IMR-90 (cell line): ENCODE measurements at regions not wholly inside any gene's neighbourhood (a gene's known extent, or its start where the extent isn't known, plus 50 kb on each side); places are given as distances from the start of the nearest gene placed in this dataset.

Source experiments
- ATAC-seq: fragments of 200-7000 bp; cut with Tn5 transposase; 2 replicates; pipeline ENCODE4 v1.9.1; 2020; ENCODE audit warnings: low read depth, mild to moderate bottlenecking, moderate library complexity
- BruUV-seq: library from RNA; stranded (reverse); fragments of 400-500 nt; replicated peaks from 2 replicates; lab custom pipeline; 2021; lab: Mats Ljungman, UMichigan
- CTCF ChIA-PET: fragments of 300-600 bp; formaldehyde crosslinking; extraction: SDS; loops from one replicate; lab custom pipeline; 2021; ENCODE audit warnings: antibody characterized with exemption; lab: Yijun Ruan, JAX
- POLR2A ChIA-PET: fragments of 300-600 bp; sonication (Branson Sonifier 250); formaldehyde crosslinking; loops from one replicate; lab custom pipeline; 2022; ENCODE audit warnings: antibody characterized with exemption; ENCODE audit not compliant: unreplicated experiment; lab: Charles Lee
- DNase-seq: peaks from one replicate; pipeline ENCODE4 v3.0.0; 2013
- H2AFZ ChIP-seq: replicated peaks from 2 replicates; pipeline ENCODE3; 2013; ENCODE audit warnings: low read length, mild to moderate bottlenecking; ENCODE audit not compliant: poor library complexity
- H2AK5ac ChIP-seq: 2 replicates; pipeline ENCODE4 v1.6.1; 2013; ENCODE audit warnings: low read depth, low read length, inconsistent platforms
- H2AK9ac ChIP-seq: replicated peaks from 2 replicates; pipeline ENCODE3; 2013; ENCODE audit warnings: mild to moderate bottlenecking, low read depth, low read length, moderate library complexity; ENCODE audit not compliant: poor library complexity
- H2BK120ac ChIP-seq: 2 replicates; pipeline ENCODE4 v1.6.1; 2013; ENCODE audit warnings: low read depth, low read length, inconsistent platforms
- H2BK15ac ChIP-seq: 3 replicates; pipeline ENCODE4 v1.6.1; 2013; ENCODE audit warnings: low read depth, low read length, inconsistent platforms
- H2BK20ac ChIP-seq: 2 replicates; pipeline ENCODE4 v1.6.1; 2013; ENCODE audit warnings: low read depth, mild to moderate bottlenecking, inconsistent platforms, low read length, moderate library complexity
- H2BK5ac ChIP-seq: 2 replicates; pipeline ENCODE4 v1.6.1; 2013; ENCODE audit warnings: mild to moderate bottlenecking, low read depth, low read length, inconsistent platforms; ENCODE audit not compliant: poor library complexity, severe bottlenecking
- H3K14ac ChIP-seq: replicated peaks from 2 replicates; pipeline ENCODE4 v1.6.1; 2013; ENCODE audit warnings: low read depth, low read length, inconsistent platforms
- H3K18ac ChIP-seq: 2 replicates; pipeline ENCODE4 v1.6.1; 2013; ENCODE audit warnings: low read depth, low read length, control low read depth
- H3K23ac ChIP-seq: 2 replicates; pipeline ENCODE4 v1.6.1; 2013; ENCODE audit warnings: low read depth, low read length, inconsistent platforms
- H3K27ac ChIP-seq: 2 replicates; pipeline ENCODE4 v1.5.1; 2013; ENCODE audit warnings: mild to moderate bottlenecking, control low read depth, low read length; ENCODE audit not compliant: insufficient read depth
- H3K27me3 ChIP-seq: 2 replicates; pipeline ENCODE4 v1.6.1; 2013; ENCODE audit warnings: low read length; ENCODE audit not compliant: control insufficient read depth, insufficient read depth
- H3K36me3 ChIP-seq: 2 replicates; pipeline ENCODE4 v1.6.1; 2013; ENCODE audit warnings: low read length, mixed read lengths; ENCODE audit not compliant: control insufficient read depth, insufficient read depth
- H3K4ac ChIP-seq: 2 replicates; pipeline ENCODE4 v1.6.1; 2013; ENCODE audit warnings: low read depth, low read length, inconsistent platforms
- H3K4me1 ChIP-seq: 2 replicates; pipeline ENCODE4 v1.6.1; 2013; ENCODE audit warnings: low read length, mixed read lengths; ENCODE audit not compliant: control insufficient read depth, insufficient read depth
- H3K4me2 ChIP-seq: 2 replicates; pipeline ENCODE4 v1.6.1; 2013; ENCODE audit warnings: low read depth, mild to moderate bottlenecking, control low read depth, low read length, moderate library complexity
- H3K4me3 ChIP-seq: 2 replicates; pipeline ENCODE4 v1.5.1; 2013; ENCODE audit warnings: low read depth, mild to moderate bottlenecking, control low read depth, low read length, moderate library complexity; ENCODE audit not compliant: insufficient read depth
- H3K56ac ChIP-seq: 2 replicates; pipeline ENCODE4 v1.6.1; 2013; ENCODE audit warnings: low read length, inconsistent platforms; ENCODE audit not compliant: insufficient read depth; ENCODE audit errors: extremely low read depth
- H3K79me1 ChIP-seq, 2 experiments: 2 replicates each; pipeline ENCODE4 v1.6.1; 2013; ENCODE audit warnings: low read length in 2 of 2, inconsistent platforms in 1 of 2, low read depth in 1 of 2
- H3K9ac ChIP-seq: 2 replicates; pipeline ENCODE4 v1.6.1; 2013; ENCODE audit warnings: low read depth, low read length, control low read depth
- H3K9me1 ChIP-seq: 2 replicates; pipeline ENCODE4 v1.6.1; 2013; ENCODE audit warnings: low read length, inconsistent platforms; ENCODE audit not compliant: insufficient read depth
- H3K9me3 ChIP-seq: 2 replicates; pipeline ENCODE4 v1.6.1; 2013; ENCODE audit warnings: low read length; ENCODE audit not compliant: control insufficient read depth, insufficient read depth
- H4K20me1 ChIP-seq: 2 replicates; pipeline ENCODE4 v1.6.1; 2013; ENCODE audit warnings: low read length, inconsistent platforms; ENCODE audit not compliant: insufficient read depth
- H4K5ac ChIP-seq: 2 replicates; pipeline ENCODE4 v1.6.1; 2013; ENCODE audit warnings: mild to moderate bottlenecking, low read depth, low read length, control low read depth
- H4K8ac ChIP-seq, 2 experiments: 2 replicates each; pipeline ENCODE4 v1.6.1; 2013; ENCODE audit warnings: low read depth in 2 of 2, low read length in 2 of 2, control low read depth in 1 of 2, inconsistent platforms in 1 of 2
- H4K91ac ChIP-seq: 2 replicates; pipeline ENCODE4 v1.6.1; 2013; ENCODE audit warnings: low read depth, low read length, inconsistent platforms; ENCODE audit not compliant: insufficient read depth
- BHLHE40 ChIP-seq: fragments of 150-350 bp; IDR thresholded peaks from 2 replicates; pipeline ENCODE4 v1.6.1; 2016; ENCODE audit warnings: mild to moderate bottlenecking, low read depth, low read length
- CEBPB ChIP-seq: IDR thresholded peaks from 2 replicates; pipeline ENCODE4 v1.6.1; 2012; ENCODE audit warnings: low read depth, low read length, improper control_type of control experiment
- CHD1 ChIP-seq: IDR thresholded peaks from 2 replicates; pipeline ENCODE4 v1.6.1; 2012; ENCODE audit warnings: low read depth, low read length, improper control_type of control experiment
- CTCF ChIP-seq: conservative IDR thresholded peaks from 2 replicates; pipeline ENCODE4 v1.5.1; 2012; ENCODE audit warnings: mild to moderate bottlenecking, low read depth, low read length, improper control_type of control experiment
- ELK1 ChIP-seq: fragments of 150-350 bp; IDR thresholded peaks from 2 replicates; pipeline ENCODE4 v1.6.1; 2016; ENCODE audit warnings: low read depth, mild to moderate bottlenecking, low read length, moderate library complexity, borderline replicate concordance
- MAZ ChIP-seq: IDR thresholded peaks from 2 replicates; pipeline ENCODE4 v1.6.1; 2012; ENCODE audit warnings: low read depth, mild to moderate bottlenecking, low read length, improper control_type of control experiment, moderate library complexity, borderline replicate concordance
- NFE2L2 ChIP-seq: fragments of 150-350 bp; IDR thresholded peaks from 2 replicates; pipeline ENCODE4 v1.6.1; 2016; ENCODE audit warnings: low read depth, mild to moderate bottlenecking, low read length
- POLR2A ChIP-seq: IDR thresholded peaks from 2 replicates; pipeline ENCODE4 v1.6.1; 2012; ENCODE audit warnings: mild to moderate bottlenecking, low read depth, low read length
- RAD21 ChIP-seq: IDR thresholded peaks from 2 replicates; pipeline ENCODE4 v1.6.1; 2012; ENCODE audit warnings: low read length, improper control_type of control experiment
- RFX5 ChIP-seq: IDR thresholded peaks from 2 replicates; pipeline ENCODE4 v1.8.0; 2012; ENCODE audit warnings: low read depth, mild to moderate bottlenecking, low read length, moderate library complexity
- SMC3 ChIP-seq: fragments of 150-350 bp; IDR thresholded peaks from 2 replicates; pipeline ENCODE4 v1.6.1; 2016; ENCODE audit warnings: low read depth, mild to moderate bottlenecking, antibody characterized with exemption, low read length, moderate library complexity
- USF2 ChIP-seq: fragments of 150-350 bp; IDR thresholded peaks from 2 replicates; pipeline ENCODE4 v1.6.1; 2017; ENCODE audit warnings: mild to moderate bottlenecking, antibody characterized with exemption, low read length, low read depth
- WGBS, 2 experiments: methylation state at CpG; one replicate each; pipeline versions ENCODE4 v1.1.5 to v1.1.7; 2013; ENCODE audit warnings: missing lambda C conversion rate in 2 of 2; ENCODE audit not compliant: insufficient read length in 1 of 2; ENCODE audit errors: extremely low coverage in 2 of 2; 5-methylcytosine and 5-hydroxymethylcytosine counted together
- dilution Hi-C: fragments of 300-500 bp; cut with HindIII; formaldehyde crosslinking; loops from one replicate; pipeline ENCODE4 v1.14.3; 2018; ENCODE audit warnings: low sequenced_read_pairs; ENCODE audit not compliant: unreplicated experiment
- in situ Hi-C: fragments of 300-500 bp; cut with MboI; formaldehyde crosslinking; loops from 3 replicates; pipeline ENCODE4 v1.14.3; 2019; ENCODE audit warnings: low sequenced_read_pairs, inconsistent platforms, mixed read lengths
- intact Hi-C: fragments of 100-400 bp; cut with micrococcal nuclease; formaldehyde crosslinking; loops from 2 replicates; pipeline ENCODE4 v1.10.0; 2022

- Histone ChIP-seq H3K4me2 (no peak overlapping the region), H3K4me3 (no peak overlapping the region), H4K20me1 (no peaks in the 10 kb centered on the region), H2AFZ (no peak overlapping the region), H3K9me3 (no peaks in the 10 kb centered on the region), H4K8ac (no peak overlapping the region), H2BK5ac (no peak overlapping the region), H2AK9ac (no peak overlapping the region), H3K56ac (no peak overlapping the region), H3K23ac (no peak overlapping the region), H3K27me3 (no peaks in the 10 kb centered on the region), H4K91ac (no peak overlapping the region), H3K4me1 (no peaks in the 10 kb centered on the region), H3K9ac (no peak overlapping the region), H3K14ac (no peak overlapping the region), H2BK20ac (no peak overlapping the region), H2BK120ac (no peak overlapping the region), H3K79me1 (no peaks in the 10 kb centered on the region), H4K5ac (no peak overlapping the region), H3K9me1 (no peaks in the 10 kb centered on the region), H2AK5ac (no peak overlapping the region), H3K4ac (no peak overlapping the region), H3K27ac (no peak overlapping the region), H3K18ac (no peak overlapping the region), H3K36me3 (no peaks in the 10 kb centered on the region), H2BK15ac (no peak overlapping the region)
- TF ChIP-seq CTCF (no peak), USF2 (no peak), RAD21 (no peak), CEBPB (no peak; the same call in 1 of the 2 replicates), CHD1 (no peak), RFX5 (no peak), NFE2L2 (no peak), MAZ (no peak), BHLHE40 (no peak), SMC3 (no peak), POLR2A (no peak), ELK1 (no peak)
- BruUV-seq, result no TSS peak
- WGBS, 2 experiments, result no CpG with 5 or more reads among the region's 1 CpG
- peak; percentile 43 for DNase-seq
- in situ Hi-C loops, result no loop called here
- no peak; the same call in 1 of the 2 replicates for ATAC-seq
- dilution Hi-C loops, result no loop called here
- intact Hi-C loops, result no loop called here
- CTCF ChIA-PET, result interaction anchor here (0.6 kb wide), 1 partner anchor 1017 kb away, joined by 3 read pairs; no protein-coding TSS in a partner anchor
- POLR2A ChIA-PET, result no interaction called here
Observed at GRCh38 chr4:124121461-124121971, 591.0 kb downstream of the ANKRD50 start.
